ENCODE measurements at regions not wholly inside any gene's neighbourhood (a gene's known extent, or its start where the extent isn't known, plus 50 kb on each side); places are given as distances from the start of the nearest gene placed in this dataset.

DNA sequence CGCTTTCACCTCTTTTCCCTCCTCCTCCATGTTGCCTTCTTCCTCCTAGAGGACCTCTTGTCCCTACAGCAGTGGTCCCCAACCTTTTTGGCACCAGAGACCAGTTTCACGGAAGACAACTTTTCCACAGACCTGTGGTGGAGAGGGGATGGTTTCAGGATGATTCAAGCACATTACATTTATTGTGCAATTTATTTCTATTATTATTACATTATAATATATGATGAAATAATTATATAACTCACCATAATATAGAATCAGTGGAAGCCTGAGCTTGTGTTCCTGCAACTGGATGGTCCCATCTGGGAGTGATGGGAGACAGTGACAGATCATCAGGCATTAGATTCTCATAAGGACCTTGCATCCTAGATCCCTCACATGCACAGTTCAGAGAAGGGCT lies 152.2 kb upstream of the NCKAP5 start:
- DNase-seq (ENCODE audit: low read depth), result no peak

DNA sequence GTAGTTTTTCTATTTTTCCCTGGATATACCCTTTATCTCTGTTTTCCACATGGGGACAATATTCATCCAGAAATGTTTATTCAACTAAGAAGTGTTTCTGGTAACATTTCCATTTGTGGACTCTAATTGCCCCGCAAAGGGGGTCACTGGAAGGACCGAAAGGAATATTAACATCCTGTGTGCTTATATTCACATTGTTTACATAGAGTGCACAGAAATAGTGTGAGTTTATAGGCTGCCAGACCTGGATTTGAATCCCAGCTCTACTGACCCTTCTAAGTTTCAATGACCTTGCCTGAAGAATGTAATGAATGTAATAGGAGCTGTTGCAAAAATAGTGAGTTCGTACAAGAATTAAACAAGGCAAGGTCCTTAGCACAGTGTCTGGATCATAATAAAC lies 152.9 kb upstream of the NCKAP5 start:
- DNase-seq (ENCODE audit: low read depth), result no peak

DNA sequence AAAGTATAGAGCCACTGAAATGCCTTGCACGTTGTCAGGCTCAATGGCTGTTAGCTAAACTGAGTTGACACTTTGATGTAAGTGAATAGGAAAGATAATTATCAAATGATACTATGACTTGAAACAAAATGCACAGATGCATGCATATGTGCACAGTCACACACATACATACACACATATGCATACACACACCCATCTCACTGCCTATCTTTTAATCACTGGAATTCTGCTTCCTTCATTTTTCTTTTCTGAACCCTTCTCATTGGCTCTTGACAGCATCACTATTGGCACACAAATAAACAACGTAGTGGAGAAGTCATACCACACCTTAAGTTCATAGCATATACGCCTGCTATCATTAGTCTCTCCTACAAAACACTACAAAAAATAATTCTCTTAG lies 154.9 kb upstream of the NCKAP5 start:
- DNase-seq (ENCODE audit: low read depth), result no peak

DNA sequence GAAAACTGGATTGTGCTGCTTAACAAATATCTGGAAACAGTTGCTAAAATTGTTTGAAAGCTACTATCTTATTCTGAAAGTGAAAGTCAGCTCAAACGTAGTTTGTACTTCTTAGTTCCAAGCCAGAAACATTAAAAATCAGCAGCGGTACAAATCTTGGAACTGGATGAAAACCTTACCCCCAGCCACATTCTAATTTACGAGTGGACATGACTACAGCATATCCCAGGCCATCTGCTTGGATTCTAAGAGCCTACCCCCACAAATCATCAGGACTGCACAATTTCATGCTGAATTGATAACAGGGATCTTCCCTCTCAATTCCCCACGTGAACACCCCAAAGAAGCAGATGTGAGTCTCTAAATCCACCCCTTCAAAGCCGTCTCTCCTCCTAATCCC lies 158.7 kb upstream of the NCKAP5 start:
- DNase-seq (ENCODE audit: low read depth), result no peak

DNA sequence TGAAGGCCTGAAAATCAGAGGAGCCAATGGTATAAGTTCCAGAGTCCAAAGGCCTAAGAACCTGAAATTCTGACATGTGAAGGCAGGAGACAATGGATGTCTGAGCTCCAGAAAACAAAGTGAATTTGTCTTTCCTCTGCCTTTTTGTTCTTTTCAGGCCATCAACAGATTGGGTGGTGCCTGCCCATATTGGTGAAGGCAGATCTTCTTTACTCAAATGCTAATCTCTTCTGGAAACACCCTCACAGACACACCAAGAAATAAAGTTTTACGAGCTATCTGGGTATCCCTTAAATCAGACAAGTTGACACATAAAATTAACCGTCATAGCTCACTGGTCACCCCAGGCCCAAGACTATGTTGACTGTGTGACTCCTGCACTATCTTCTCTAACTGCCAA lies 163.8 kb upstream of the NCKAP5 start:
- no peak for DNase-seq (ENCODE audit: low read depth)

DNA sequence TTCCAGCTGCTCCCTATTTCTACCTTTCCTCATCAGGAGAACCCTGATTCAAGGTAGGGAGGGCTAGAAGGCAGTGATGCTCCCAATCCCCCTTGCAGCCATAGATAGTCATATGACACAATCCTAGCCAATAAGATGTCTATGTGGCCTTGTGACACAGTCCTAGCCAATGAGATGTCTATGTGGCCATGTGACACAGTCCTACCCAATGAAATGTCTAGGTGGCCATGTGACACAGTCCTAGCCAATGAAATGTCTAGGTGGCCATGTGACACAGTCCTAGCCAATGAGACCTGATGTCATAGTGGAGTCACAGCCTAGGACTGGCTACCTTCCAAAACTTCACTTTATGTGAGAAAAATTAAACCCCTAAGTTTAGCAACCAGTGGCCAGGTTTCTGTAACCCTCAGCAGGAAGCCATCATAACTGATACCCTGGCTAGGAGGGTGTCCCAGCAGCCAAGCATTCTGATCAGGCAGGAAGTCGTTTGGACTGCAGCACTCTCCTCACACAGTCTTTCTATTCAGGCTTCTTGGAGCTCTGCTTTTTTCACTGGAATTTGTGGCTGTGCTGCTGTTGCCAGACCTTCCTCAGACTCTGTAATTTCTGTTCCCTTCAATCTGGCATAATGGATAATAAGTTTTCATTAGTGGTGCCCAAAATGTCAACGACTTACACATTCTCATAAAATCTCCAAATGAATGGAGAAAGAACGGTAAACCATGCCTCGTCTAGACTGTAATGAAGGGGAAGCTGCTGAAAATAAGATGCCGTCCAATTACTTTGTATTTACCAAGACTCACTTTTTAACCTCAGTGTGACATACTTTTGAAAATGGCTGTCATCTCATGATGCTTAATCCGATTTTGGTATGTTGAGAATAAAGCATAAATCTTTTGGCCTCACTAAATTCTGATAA lies 165.0 kb upstream of the NCKAP5 start:
- no peak for DNase-seq (ENCODE audit: low read depth)

DNA sequence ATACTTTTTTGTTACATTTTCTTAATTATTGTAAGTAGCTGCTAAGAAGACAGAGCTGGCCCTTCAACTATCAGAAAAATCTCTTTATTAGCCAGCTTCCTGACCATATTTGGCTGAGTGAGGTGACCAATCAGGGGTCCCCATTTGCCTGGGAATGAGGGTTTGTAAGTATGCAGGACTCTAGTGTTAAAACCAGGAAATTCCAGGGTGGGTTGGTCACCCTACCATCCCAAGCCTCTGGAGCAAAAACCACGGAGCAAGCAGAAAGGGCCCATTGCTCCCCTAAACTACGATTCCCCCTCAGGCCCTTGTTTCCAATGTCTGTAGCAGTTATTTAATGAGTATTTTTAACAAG lies 165.6 kb upstream of the NCKAP5 start:
- DNase-seq (ENCODE audit: low read depth), result peak; percentile 18

DNA sequence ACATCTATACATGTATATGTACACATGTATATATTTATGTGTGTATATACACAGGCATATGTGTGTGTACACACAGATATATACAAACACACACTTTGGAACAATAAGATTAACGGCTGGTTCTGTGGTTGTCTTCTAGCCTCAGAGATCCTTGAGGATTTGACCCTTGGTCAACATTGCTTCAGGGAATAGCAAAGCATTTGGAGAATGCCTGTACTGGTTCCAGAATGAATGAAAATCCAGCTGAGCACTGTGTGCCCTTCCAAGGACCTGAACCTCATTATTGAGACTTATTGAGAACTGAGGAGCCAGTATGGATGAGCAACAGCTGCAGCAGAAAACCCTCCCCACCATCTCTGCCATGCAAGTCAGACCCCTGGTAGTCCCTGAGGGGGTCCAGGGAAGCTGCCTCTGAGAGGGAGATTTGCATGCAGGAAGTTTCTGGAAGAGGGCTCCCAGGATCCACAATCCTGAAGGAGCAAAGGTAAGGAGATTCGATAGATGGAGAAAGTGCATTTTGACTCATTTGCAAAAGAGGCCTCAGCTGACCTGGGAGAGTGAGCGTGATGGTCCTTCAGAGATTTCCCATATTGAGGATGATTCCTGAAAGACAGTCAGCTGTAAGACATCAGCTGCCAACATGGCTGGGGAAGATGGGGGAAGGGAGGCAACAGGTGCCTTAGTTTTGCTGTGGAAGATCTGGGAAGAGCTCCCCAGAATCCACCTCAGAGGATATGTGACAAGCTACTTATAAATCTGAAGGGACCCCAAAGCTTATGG lies 166.6 kb upstream of the NCKAP5 start:
- DNase-seq (ENCODE audit: low read depth), result no peak

DNA sequence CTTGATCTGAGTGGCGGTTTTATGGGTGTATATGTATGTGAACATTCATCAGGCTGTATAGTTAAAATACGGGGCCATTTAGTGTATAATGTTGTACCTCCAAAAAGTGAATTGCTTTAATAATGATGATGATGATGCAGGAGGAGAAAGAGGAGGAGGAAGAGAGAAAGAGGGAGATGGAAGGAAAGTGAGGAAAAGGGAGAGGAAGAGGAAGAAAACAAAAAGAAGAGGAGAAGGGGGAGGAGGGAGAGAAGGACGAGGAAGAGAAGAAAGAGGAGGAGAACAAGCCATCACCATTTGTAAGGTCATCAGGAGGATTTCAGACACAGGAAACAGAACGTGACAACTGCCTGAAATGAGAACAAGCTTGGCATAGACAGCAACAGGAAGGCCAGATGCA lies 168.4 kb upstream of the NCKAP5 start:
- no peak for DNase-seq (ENCODE audit: low read depth)

DNA sequence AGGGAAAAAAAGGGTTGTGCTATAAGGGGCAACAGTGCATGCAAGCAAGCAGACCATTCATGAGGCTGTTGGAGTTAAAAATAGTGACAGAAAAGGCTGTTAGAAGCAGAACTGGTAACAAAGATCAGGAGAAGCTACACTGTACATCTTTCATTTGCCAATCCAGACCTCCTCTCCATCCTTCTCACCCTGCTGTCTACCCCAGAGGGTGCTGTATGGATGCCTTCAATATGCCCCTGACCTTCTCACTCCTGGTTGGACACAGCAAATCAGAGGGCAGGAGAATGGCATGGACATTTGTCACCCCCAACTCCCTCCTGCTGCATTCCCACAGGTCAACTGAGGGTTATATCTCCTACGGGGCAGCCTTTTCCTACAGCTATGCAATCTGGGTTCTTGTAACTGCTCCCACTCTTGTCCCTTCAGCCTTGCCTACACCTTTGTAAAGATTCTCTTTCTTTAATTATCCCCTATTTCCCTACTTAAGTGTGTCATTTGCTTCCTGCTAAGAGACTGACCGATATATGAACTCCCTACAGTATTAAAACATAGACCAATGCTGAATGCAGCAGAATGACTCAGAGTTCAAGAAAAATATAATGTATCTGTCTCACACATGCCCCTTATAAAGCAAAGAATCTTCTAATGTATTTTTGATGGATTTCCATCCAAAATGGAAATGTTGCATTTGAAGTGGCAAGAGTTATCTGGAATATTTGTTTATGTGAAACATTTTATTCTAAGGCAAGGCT lies 169.2 kb upstream of the NCKAP5 start:
- DNase-seq (ENCODE audit: low read depth), result no peak

DNA sequence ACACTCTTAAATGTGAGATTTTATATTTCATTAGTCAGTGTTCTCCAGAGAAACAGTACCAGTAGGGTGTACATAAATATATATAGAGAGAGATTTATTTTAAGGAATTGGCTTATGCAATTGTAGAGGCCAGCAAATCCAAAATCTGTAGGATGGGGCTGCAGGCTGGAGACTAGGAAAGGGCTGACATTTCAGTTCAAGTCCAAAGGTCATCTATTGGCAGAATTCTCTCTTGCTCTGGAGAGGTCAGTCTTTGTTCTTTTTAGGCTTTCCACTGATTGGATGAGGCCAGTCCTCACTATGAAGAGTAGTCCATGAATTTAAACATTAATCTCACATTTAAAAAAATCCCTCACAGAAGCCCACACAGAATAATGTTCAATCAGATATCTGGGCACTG lies 170.8 kb upstream of the NCKAP5 start:
- no peak for DNase-seq (ENCODE audit: low read depth)

DNA sequence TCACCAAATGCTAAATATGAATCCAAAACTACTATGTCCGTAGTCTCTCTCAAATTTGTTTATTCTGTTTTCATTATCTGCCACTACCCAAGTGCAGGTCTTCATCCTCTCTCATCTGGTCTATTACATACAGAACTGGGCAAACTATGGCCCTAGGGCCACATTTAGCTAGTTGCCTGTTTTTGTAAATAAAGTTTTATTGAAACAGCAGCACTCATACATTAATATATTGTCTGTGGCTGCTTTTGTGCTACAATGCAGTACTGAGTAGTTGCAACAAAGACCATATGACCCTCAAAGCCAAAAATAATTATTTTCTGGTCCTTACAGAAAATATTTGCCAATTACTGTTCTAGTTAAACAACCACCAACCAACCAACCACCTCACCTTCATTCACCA lies 172.2 kb upstream of the NCKAP5 start:
- no peak for DNase-seq (ENCODE audit: low read depth)

DNA sequence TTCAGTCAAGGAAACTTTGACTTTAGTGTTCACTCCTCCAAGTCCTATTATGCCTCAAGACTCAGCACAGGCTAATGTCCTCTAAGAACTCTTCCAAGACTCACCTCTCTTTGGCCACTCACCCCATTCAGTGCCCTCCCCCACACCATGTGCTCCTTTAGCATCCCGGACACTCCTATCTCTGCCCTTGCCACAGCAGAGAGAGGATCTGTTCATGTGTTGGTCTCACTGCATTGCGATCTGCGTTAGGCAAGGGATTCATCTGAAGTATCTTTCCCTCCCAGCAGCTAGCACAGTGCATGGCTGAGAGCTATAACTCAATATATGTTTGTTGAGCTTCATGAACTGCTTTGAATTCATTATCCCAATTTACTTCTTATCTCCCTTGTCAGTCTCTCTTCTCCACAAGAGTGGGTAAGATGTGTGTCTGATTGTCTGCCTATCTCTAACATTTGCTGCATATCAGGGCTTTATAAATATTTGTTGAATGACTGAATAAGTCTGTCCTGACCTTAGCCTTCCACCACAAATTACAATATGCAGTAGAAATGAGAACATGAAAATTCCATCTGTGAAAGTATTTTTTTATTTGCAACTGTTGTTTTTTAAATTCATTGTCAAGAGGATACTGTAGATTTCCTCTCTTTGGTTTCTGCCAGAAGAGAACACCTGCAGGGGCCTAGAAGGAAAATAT lies 179.9 kb upstream of the NCKAP5 start:
- peak; percentile 75 for DNase-seq (ENCODE audit: low read depth)

DNA sequence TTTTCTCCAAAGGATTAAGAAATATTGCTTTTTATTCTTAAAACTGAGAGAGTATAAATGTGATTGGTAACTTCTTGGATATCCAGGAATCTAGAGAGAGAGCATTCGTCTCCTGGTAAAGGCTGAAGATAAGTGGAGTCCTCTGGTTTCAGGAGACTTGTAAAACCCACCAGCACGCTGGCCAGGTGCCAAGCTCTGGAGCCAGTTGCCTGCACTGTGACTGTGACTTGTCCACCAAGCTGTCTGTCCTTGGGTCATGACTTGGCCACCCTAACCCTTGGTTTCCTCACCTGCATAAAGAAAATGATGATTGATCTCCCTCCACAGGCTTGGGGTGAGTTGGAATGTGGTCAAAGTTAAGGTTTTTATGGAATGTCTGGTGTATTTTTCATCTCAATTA lies 185.4 kb upstream of the NCKAP5 start:
- no peak for DNase-seq (ENCODE audit: low read depth)

DNA sequence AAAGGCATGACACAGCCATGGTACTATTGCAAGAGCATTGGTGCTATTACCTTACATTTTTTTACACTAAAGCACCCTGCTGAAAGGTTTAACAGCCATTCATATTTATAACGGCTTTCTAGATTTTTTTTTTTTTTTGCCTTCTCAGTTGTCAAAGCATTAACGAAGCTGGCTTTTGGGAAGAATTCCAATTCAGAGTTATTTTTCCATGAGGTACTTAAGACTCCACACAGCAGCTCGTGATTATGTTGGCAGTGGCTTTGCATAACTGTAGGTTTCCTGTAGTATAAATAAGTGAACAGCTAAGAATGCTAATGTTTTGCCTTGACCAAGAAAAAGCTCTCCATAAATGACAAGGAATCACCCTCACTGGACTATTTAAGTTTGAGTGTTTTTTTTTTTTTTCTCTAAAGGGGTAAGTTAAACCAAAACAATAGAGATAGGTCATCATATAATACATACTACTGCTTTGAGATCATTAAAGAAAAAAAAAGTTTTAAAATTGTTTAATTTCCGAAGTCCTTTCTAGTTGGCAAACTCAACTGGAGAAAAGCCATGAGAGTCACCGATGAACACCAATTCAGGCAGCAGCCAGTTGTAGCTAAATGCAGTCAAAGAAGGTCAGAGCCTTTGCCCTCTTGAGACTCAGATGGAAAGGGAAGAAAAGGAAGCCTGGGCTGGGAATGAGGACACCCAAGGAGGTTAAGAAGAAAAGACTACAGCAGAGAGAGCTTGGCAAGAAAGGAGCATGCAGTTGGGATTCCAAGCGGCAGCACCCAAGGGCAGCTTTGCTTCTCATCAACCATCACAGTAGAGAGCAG lies 187.4 kb upstream of the NCKAP5 start:
- DNase-seq (ENCODE audit: low read depth), result peak; percentile 58

DNA sequence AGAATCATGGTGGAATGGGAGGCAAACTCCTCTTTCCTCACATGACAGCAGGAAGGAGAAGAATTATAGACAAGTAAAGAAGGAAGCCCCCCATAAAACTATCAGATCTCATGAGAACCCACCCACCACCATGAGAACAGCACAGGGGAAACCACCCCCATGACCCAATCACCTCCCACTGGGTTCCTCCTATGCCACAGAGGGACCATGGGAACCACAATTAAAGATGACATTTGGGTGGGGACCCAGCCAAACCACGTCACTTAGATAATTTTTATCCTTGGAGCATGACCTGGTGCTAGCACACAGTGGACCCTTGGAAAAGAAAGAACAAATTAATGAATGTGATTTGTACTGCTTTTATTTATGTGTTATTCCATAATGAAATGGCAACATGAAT lies 188.6 kb upstream of the NCKAP5 start:
- no peak for DNase-seq (ENCODE audit: low read depth)

DNA sequence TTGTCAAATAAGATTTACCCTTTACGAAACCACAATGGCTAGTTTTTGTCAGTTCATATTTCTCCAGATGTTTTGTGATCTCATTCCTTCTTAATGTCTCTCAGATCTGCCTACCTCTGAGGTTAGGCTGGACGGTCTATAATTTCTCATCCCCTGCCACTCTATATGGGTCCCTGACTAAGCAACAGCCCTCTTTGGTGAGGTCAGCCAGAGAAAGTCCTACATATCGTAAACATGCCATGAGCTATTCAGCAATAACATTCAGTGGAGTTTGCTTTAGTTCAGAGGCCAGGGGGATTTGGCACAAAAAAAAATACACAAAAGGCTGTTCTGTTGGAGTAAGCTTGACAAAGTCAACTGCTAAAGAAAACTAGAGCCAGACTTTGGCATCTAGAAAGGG lies 192.1 kb upstream of the NCKAP5 start:
- DNase-seq (ENCODE audit: low read depth), result peak; percentile 91

DNA sequence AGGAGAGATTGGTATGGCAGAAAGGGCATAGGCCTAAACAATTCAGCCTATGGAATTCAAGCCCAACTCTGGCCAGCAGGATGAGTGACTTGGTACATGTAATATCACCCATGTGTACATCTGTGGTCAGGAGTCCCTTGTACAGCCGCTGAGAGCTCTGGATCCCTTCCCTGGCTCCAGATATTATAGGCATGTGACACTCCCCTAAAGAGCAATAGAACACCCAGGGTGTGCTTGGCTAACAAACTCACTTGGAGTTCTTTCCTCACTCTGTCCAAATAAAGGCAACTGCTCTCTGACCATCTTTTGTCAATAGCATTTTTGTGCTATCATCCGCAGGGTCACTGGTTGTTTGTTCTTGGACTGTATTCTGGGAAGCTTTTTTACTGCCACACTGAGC lies 197.4 kb upstream of the NCKAP5 start:
- DNase-seq (ENCODE audit: low read depth), result no peak

DNA sequence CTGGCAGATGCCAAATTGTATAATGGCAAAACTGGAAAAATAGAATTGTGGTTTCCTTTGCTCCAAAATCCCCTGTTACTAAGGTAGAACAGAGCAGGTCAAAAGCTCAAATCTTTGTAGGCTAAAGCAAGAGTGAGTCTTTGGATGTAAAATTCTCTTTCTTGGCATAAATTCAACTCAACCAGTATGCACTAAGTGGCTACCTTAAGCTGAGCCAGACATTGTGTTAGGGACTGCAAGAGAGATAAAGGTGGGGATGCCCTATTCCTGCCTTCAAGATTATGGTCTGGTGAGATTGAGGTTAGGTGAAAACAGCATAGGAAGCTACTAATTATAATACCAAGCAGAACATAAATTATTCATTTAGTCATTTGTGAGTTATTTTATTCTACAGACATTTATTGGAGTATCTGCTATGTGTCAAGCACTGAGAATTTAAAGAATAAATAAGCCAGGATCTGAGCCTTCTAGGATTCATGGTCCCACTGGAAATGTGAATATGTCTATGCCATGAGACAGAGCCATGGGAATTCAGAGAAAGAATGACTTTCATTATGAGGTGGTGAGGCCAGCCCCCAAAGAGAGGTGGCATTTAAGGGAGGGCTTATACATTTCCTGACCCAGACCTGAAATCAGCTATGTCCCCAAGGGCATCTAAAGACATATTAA lies 198.0 kb upstream of the NCKAP5 start:
- DNase-seq (ENCODE audit: low read depth), result no peak

DNA sequence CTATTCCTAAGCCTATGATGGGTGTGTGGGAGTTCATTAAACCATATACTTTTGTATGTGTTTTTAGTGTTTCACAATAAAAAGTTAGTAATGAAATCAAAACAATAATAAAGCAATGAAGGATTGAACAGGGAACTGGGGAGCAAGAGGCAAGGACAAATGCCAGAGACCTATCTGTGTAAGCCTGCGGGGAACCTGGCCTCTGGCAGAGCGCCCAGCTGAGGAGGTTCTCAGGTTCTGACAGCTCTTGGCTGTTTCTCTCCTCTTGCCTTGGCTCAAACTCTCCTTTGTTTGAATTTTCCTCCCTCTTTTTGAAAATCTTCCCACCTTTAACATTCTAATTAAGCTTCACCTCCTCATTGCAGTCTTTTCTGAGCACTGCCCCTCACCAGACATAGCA lies 200.0 kb upstream of the NCKAP5 start:
- DNase-seq (ENCODE audit: low read depth), result no peak
